Skeletal muscle satellite cell (primary cell): ENCODE measurements at regions not wholly inside any gene's neighbourhood (a gene's known extent, or its start where the extent isn't known, plus 50 kb on each side); places are given as distances from the start of the nearest gene placed in this dataset.
"Not testable (repeated sequence)": the region's sequence is repeated elsewhere in the genome, so short reads cannot be mapped to it uniquely, and the experiment has no call there.

Source experiments
- H3K27me3 ChIP-seq: 2 replicates; pipeline ENCODE4 v1.7.0; 2013; ENCODE audit warnings: low read length; ENCODE audit not compliant: control insufficient read depth, insufficient read depth
- H3K36me3 ChIP-seq: 2 replicates; pipeline ENCODE4 v1.7.0; 2013; ENCODE audit warnings: mild to moderate bottlenecking, control low read depth, low read length; ENCODE audit not compliant: insufficient read depth
- H3K4me1 ChIP-seq: 2 replicates; pipeline ENCODE4 v1.7.0; 2013; ENCODE audit warnings: low read length; ENCODE audit not compliant: control insufficient read depth, insufficient read depth
- H3K4me2 ChIP-seq: 2 replicates; pipeline ENCODE4 v1.7.0; 2013; ENCODE audit warnings: mild to moderate bottlenecking, low read length
- H3K4me3 ChIP-seq: 2 replicates; pipeline ENCODE4 v1.7.0; 2013; ENCODE audit warnings: low read length
- H3K9ac ChIP-seq: 2 replicates; pipeline ENCODE4 v1.7.0; 2013; ENCODE audit warnings: mild to moderate bottlenecking, low read depth, low read length, moderate library complexity
- H3K9me3 ChIP-seq: replicated peaks from 2 replicates; pipeline ENCODE4 v1.7.0; 2013; ENCODE audit warnings: mild to moderate bottlenecking, control low read depth, low read length

DNA sequence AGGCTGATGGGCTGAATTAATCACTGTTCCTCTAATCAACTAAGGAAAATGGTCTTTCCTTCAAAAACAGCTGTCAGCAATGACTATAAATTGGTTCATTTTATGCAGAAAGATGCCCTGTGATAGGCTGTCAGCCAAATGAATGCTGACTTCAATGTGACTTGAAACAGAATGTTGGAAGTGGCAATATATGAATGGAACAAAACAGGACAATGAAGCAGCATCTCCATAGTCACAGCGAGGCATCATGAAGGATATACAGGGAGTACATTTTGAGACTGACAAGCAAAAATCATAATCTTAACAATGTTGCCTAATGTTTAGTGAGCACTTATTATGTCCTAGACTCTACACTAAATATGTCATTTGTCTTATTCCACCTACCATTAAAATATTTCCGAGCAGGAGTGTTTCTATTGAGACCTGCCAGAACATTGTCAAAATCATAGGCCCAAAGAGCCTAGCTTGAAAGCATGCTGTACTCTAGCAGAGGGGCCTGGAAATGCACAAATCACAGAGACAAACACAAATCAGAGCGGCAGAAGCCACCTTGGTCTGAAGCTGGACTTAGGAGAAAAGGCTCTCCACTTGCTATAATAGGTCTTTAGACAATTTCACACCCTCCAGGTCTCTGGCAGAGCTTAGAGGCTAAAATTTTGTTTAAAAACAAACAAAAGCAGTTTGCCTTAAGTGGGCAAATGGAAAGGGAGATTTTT lies 63.3 kb downstream of the FAM50B start:
- peaks cover 58% of the 10 kb centered on the region for H3K4me1 ChIP-seq
- H3K36me3 ChIP-seq, result no peaks in the 10 kb centered on the region
- no peaks in the 10 kb centered on the region for H3K27me3 ChIP-seq
- H3K4me3 ChIP-seq, result peak overlapping the region; percentile 6
- peak overlapping the region; percentile 75 for H3K9ac ChIP-seq
- H3K9me3 ChIP-seq, result no peaks in the 10 kb centered on the region
- peak overlapping the region; percentile 66 for H3K4me2 ChIP-seq

GRCh38 chr6:3913077-3913957 lies 64.1 kb downstream of the FAM50B start:
- H3K4me1 ChIP-seq, result peaks cover 58% of the 10 kb centered on the region
- peak overlapping the region; percentile 77 for H3K4me2 ChIP-seq
- H3K4me3 ChIP-seq, result peak overlapping the region; percentile 39
- peak overlapping the region; percentile 76 for H3K9ac ChIP-seq
- H3K27me3 ChIP-seq, result no peaks in the 10 kb centered on the region
- H3K36me3 ChIP-seq, result no peaks in the 10 kb centered on the region
- no peaks in the 10 kb centered on the region for H3K9me3 ChIP-seq

GRCh38 chr6:3913958-3914337 lies 64.8 kb downstream of the FAM50B start:
- no peaks in the 10 kb centered on the region for H3K27me3 ChIP-seq
- H3K9me3 ChIP-seq, result no peaks in the 10 kb centered on the region
- H3K4me2 ChIP-seq, result peak overlapping the region; percentile 77
- peaks cover 62% of the 10 kb centered on the region for H3K4me1 ChIP-seq
- peak overlapping the region; percentile 76 for H3K9ac ChIP-seq
- no peaks in the 10 kb centered on the region for H3K36me3 ChIP-seq
- no peak overlapping the region for H3K4me3 ChIP-seq

- H3K4me2 ChIP-seq, result no peak overlapping the region
- no peaks in the 10 kb centered on the region for H3K27me3 ChIP-seq
- H3K9me3 ChIP-seq, result no peaks in the 10 kb centered on the region
- H3K4me1 ChIP-seq, result peaks cover 59% of the 10 kb centered on the region
- H3K4me3 ChIP-seq, result no peak overlapping the region
- no peaks in the 10 kb centered on the region for H3K36me3 ChIP-seq
- no peak overlapping the region for H3K9ac ChIP-seq
These were observed 66.1 kb downstream of the FAM50B start for GRCh38 chr6:3915076-3915791.

DNA sequence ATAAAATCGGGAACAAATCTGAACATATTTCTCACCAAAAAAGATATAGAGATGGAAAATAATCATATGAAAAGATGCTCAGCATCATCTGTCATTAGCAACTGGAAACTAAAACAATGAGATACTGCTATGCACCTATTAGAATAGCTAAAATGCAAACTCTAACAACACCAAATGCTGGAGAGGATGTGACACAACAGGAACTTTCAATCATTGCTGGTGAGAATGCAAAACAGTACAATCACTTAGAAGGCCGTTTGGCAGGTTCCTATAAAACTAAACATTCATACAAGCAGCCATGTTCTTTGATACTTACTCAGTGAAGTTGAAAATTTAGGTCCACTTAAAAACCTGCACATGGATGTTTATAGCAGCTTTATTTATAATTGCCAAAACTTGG lies 67.0 kb downstream of the FAM50B start:
- no peak overlapping the region for H3K4me2 ChIP-seq
- H3K4me1 ChIP-seq, result peaks cover 49% of the 10 kb centered on the region
- no peaks in the 10 kb centered on the region for H3K9me3 ChIP-seq
- no peaks in the 10 kb centered on the region for H3K27me3 ChIP-seq
- H3K36me3 ChIP-seq, result no peaks in the 10 kb centered on the region
- no peak overlapping the region for H3K9ac ChIP-seq
- H3K4me3 ChIP-seq, result no peak overlapping the region

GRCh38 chr6:3916749-3917148 lies 67.6 kb downstream of the FAM50B start:
- not testable (repeated sequence) for H3K27me3 ChIP-seq, H3K4me2 ChIP-seq, H3K9me3 ChIP-seq, H3K4me3 ChIP-seq, H3K9ac ChIP-seq, H3K36me3 ChIP-seq
- H3K4me1 ChIP-seq, result peaks cover 44% of the 10 kb centered on the region

DNA sequence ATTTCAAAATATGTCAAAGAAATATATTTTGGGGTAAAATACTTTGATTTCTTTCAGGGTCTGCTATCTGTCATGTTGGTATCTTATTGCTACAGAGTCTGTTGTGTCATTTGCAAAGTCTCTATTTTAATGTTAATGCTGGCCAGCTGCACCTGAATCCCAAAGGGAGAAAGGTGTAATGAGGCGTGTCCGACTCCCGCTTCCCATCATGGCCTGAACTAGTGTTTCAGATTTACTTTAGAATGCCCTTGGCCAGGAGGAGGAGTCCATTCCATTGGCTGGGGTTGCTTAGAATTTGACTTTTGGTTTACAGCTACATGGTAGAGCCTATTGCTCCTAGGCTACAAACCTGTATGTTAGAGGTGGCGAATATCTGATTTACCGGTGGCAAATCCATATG lies 69.3 kb downstream of the FAM50B start:
- H3K36me3 ChIP-seq, result no peaks in the 10 kb centered on the region
- no peak overlapping the region for H3K4me3 ChIP-seq
- H3K27me3 ChIP-seq, result no peaks in the 10 kb centered on the region
- H3K9ac ChIP-seq, result no peak overlapping the region
- no peaks in the 10 kb centered on the region for H3K9me3 ChIP-seq
- H3K4me1 ChIP-seq, result peaks cover 30% of the 10 kb centered on the region
- H3K4me2 ChIP-seq, result no peak overlapping the region

GRCh38 chr6:3919130-3919628 lies 70.0 kb downstream of the FAM50B start:
- H3K27me3 ChIP-seq, result no peaks in the 10 kb centered on the region
- no peak overlapping the region for H3K9ac ChIP-seq
- H3K4me3 ChIP-seq, result no peak overlapping the region

GRCh38 chr6:3919849-3920248 lies 70.7 kb downstream of the FAM50B start:
- Histone ChIP-seq H3K4me3 (no peak overlapping the region), H3K4me2 (no peak overlapping the region), H3K36me3 (no peaks in the 10 kb centered on the region), H3K27me3 (no peaks in the 10 kb centered on the region), H3K4me1 (peaks cover 18% of the 10 kb centered on the region), H3K9ac (no peak overlapping the region), H3K9me3 (no peaks in the 10 kb centered on the region)

More at GRCh38 chr6:3919130-3919628, 70.0 kb downstream of the FAM50B start:
- no peaks in the 10 kb centered on the region for H3K9me3 ChIP-seq
- no peaks in the 10 kb centered on the region for H3K36me3 ChIP-seq
- H3K4me1 ChIP-seq, result peaks cover 23% of the 10 kb centered on the region
- no peak overlapping the region for H3K4me2 ChIP-seq

DNA sequence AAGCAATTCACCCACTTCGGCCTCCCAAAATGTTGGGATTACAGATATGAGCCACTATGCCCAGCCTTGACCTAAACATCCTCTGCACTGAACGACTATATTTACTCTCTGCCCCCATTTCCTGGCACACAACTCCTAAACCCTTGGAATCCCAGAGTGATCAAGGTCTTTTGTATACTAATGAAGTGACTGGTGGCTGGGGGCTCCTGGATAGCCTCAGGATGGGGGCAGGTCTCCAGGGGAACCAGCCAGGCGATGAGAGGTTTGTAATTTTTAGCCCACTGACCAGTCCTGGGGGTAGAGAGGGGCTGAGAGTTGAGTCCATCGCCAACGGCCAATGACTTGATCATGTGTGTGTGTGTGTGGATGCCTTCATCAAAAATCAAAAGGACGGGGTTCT lies 71.1 kb downstream of the FAM50B start:
- H3K27me3 ChIP-seq, result no peaks in the 10 kb centered on the region
- H3K9me3 ChIP-seq, result no peaks in the 10 kb centered on the region
- H3K36me3 ChIP-seq, result no peaks in the 10 kb centered on the region
- H3K4me1 ChIP-seq, result peaks cover 18% of the 10 kb centered on the region
- H3K4me3 ChIP-seq, result no peak overlapping the region
- H3K4me2 ChIP-seq, result no peak overlapping the region
- no peak overlapping the region for H3K9ac ChIP-seq

DNA sequence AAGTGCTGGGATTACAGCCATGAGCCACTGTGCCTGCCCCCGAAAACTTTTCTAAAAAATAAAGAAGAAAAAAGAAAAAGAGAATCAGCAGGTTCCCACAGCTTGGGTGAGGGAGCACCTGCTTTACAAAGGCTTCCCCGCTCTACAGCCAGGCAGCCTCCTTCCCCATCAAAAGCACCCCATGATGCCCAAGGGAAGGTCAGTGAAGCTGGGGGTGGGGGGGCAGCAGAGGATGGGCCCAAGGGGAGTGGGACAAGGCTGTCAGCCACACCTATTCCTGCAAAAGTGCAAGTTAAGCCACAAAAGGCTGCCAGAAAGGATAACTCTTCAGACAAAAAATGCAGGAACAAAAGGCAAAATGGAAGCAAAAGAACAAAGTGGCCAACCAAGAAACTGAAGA lies 72.5 kb downstream of the FAM50B start:
- Histone ChIP-seq H3K4me3 (no peak overlapping the region), H3K9ac (no peak overlapping the region), H3K4me1 (peaks cover 26% of the 10 kb centered on the region), H3K36me3 (no peaks in the 10 kb centered on the region), H3K4me2 (no peak overlapping the region), H3K27me3 (no peaks in the 10 kb centered on the region), H3K9me3 (no peaks in the 10 kb centered on the region)
